ENCODE measurements at regions not wholly inside any gene's neighbourhood (a gene's known extent, or its start where the extent isn't known, plus 50 kb on each side); places are given as distances from the start of the nearest gene placed in this dataset.

GRCh38 chr3:30355622-30356021 lies 250.8 kb upstream of the TGFBR2 start:
- no peak for TF ChIP-seq ZFX (IDR thresholded peaks at IDR 0.05)
- TF ChIP-seq CTCF (conservative IDR thresholded peaks at IDR 0.05) = no peak
